AG10803 (cell line): ENCODE measurements at regions not wholly inside any gene's neighbourhood (a gene's known extent, or its start where the extent isn't known, plus 50 kb on each side); places are given as distances from the start of the nearest gene placed in this dataset.

Experiments used
- DNase-seq: peaks from one replicate; pipeline ENCODE4 v3.0.0; 2010; ENCODE audit warnings: low read depth
- H3K4me3 ChIP-seq: 2 replicates; pipeline ENCODE4 v1.5.1; 2011; ENCODE audit warnings: mild to moderate bottlenecking, low read length, control low read depth
- CTCF ChIP-seq: conservative IDR thresholded peaks from 2 replicates; pipeline ENCODE4 v1.5.1; 2011; ENCODE audit warnings: mild to moderate bottlenecking, low read length, control low read depth, inconsistent platforms

GRCh38 chr9:104238668-104239067 is 144.6 kb downstream of the SMC2 start:
- no peak for DNase-seq
- no peak overlapping the region for H3K4me3 ChIP-seq
- no peak for TF ChIP-seq CTCF

GRCh38 chr9:104240890-104241289 is 146.8 kb downstream of the SMC2 start:
- TF ChIP-seq CTCF = no peak
- DNase-seq = no peak
- H3K4me3 ChIP-seq = no peak overlapping the region

GRCh38 chr9:104245925-104246324 is 151.8 kb downstream of the SMC2 start:
- H3K4me3 ChIP-seq = no peak overlapping the region
- DNase-seq = no peak
- no peak for TF ChIP-seq CTCF

- no peak overlapping the region for H3K4me3 ChIP-seq
- TF ChIP-seq CTCF = no peak
- peak; percentile 36 for DNase-seq
These were observed 153.9 kb downstream of the SMC2 start for GRCh38 chr9:104247899-104248460.

GRCh38 chr9:104256031-104256695 is 162.1 kb downstream of the SMC2 start:
- no peak overlapping the region for H3K4me3 ChIP-seq
- DNase-seq = peak; percentile 3
- TF ChIP-seq CTCF = no peak

GRCh38 chr9:104256696-104257062 is 162.6 kb downstream of the SMC2 start:
- no peak overlapping the region for H3K4me3 ChIP-seq
- no peak for TF ChIP-seq CTCF
- DNase-seq = no peak

GRCh38 chr9:104258296-104259011 is 164.3 kb downstream of the SMC2 start:
- no peak overlapping the region for H3K4me3 ChIP-seq
- no peak for TF ChIP-seq CTCF
- DNase-seq = no peak
